ENCODE measurements at regions not wholly inside any gene's neighbourhood (a gene's known extent, or its start where the extent isn't known, plus 50 kb on each side); places are given as distances from the start of the nearest gene placed in this dataset.

DNA sequence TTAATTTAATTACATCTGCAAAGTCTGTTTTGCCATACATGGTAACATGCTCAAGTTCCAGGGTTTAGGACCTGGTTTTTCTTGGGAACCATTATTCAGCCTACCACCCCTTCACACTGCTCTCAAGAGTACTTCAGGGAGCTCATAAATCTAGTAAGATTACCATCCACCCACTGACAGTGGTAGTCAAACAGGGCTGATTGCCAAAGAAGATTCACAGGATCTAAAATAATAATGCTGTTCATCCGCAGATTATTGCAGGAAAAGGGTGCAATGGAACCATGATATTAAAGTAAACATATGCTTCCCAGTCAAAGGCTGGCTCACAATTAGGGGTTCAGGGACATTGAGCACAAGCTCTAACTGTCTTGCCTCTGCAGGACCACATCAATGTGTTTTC is 148.0 kb upstream of the CYRIA start:
- H3K4me2 ChIP-seq (ENCODE audit: low read length): no peak overlapping the region
- H3K27ac ChIP-seq (ENCODE audit: low read depth, low read length): no peak overlapping the region
- Mint-ChIP-seq H3K27me3 (ENCODE audit: low read depth, unreplicated experiment) (no peaks in the 10 kb centered on the region), H3K27ac (ENCODE audit: unreplicated experiment) (no peak overlapping the region), H3K36me3 (ENCODE audit: low read depth, unreplicated experiment) (no peaks in the 10 kb centered on the region), H3K9me3 (ENCODE audit: unreplicated experiment) (no peaks in the 10 kb centered on the region), H3K4me3 (ENCODE audit: unreplicated experiment) (no peak overlapping the region), H3K4me1 (ENCODE audit: low read depth, unreplicated experiment) (no peaks in the 10 kb centered on the region)
- H3K9me3 ChIP-seq (ENCODE audit: insufficient read depth, low read depth, low read length): no peaks in the 10 kb centered on the region
- no peak overlapping the region for H3K4me3 ChIP-seq (ENCODE audit: insufficient read depth, low read depth, low read length)
- no peaks in the 10 kb centered on the region for H3K4me1 ChIP-seq (ENCODE audit: insufficient read depth, low read length)
- H3K36me3 ChIP-seq (ENCODE audit: insufficient read depth, low read length): no peaks in the 10 kb centered on the region
- H3K27me3 ChIP-seq (ENCODE audit: insufficient read depth, low read length): no peaks in the 10 kb centered on the region
- DNase-seq (ENCODE audit: low read depth) (no peak), FAIRE-seq (no peak)
- H2AFZ ChIP-seq (ENCODE audit: low read depth, low read length): no peak overlapping the region
- TF ChIP-seq, protein P1, sequence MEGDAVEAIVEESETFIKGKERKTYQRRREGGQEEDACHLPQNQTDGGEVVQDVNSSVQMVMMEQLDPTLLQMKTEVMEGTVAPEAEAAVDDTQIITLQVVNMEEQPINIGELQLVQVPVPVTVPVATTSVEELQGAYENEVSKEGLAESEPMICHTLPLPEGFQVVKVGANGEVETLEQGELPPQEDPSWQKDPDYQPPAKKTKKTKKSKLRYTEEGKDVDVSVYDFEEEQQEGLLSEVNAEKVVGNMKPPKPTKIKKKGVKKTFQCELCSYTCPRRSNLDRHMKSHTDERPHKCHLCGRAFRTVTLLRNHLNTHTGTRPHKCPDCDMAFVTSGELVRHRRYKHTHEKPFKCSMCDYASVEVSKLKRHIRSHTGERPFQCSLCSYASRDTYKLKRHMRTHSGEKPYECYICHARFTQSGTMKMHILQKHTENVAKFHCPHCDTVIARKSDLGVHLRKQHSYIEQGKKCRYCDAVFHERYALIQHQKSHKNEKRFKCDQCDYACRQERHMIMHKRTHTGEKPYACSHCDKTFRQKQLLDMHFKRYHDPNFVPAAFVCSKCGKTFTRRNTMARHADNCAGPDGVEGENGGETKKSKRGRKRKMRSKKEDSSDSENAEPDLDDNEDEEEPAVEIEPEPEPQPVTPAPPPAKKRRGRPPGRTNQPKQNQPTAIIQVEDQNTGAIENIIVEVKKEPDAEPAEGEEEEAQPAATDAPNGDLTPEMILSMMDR (IDR thresholded peaks at IDR 0.05; ENCODE audit: insufficient read depth, low read depth, low read length): no peak
- TF ChIP-seq EZH2 (IDR thresholded peaks at IDR 0.05; ENCODE audit: insufficient read depth, low read length): no peak
- no peak overlapping the region for H3K9ac ChIP-seq (ENCODE audit: low read length)
- no peaks in the 10 kb centered on the region for H3K79me2 ChIP-seq (ENCODE audit: insufficient read depth, low read length)
- H4K20me1 ChIP-seq (ENCODE audit: insufficient read depth, low read length): no peaks in the 10 kb centered on the region

DNA sequence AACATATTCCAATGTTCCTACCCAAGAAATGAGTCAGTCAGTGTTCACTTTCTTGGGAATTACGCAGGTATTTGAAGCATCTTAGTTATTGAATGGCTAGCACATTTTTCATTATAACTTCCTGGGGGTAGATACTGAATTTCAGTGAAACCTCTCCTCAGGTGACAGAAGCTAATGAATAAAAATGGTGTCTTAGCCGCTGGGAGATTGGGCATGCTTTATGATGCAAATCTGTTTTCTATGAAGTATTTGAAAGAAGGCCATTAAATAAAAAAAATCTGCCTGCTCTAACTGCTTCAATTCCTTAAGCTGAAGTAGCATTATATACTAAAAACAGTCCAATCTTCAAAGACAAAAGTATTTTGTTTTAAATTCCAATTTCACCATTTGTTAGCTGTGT is 132.8 kb upstream of the CYRIA start:
- H3K36me3 ChIP-seq (ENCODE audit: insufficient read depth, low read length): no peaks in the 10 kb centered on the region
- no peak for FAIRE-seq
- H3K4me2 ChIP-seq (ENCODE audit: low read length): no peak overlapping the region
- H3K4me1 ChIP-seq (ENCODE audit: insufficient read depth, low read length): no peaks in the 10 kb centered on the region
- no peak overlapping the region for H3K27ac ChIP-seq (ENCODE audit: low read depth, low read length)
- H3K4me3 ChIP-seq (ENCODE audit: insufficient read depth, low read depth, low read length): no peak overlapping the region
- H3K4me1 Mint-ChIP-seq (ENCODE audit: low read depth, unreplicated experiment): no peaks in the 10 kb centered on the region
- H3K9ac ChIP-seq (ENCODE audit: low read length): no peak overlapping the region
- no peak overlapping the region for H3K27ac Mint-ChIP-seq (ENCODE audit: unreplicated experiment)
- no peaks in the 10 kb centered on the region for H3K27me3 ChIP-seq (ENCODE audit: insufficient read depth, low read length)
- DNase-seq (ENCODE audit: low read depth): no peak
- H2AFZ ChIP-seq (ENCODE audit: low read depth, low read length): no peak overlapping the region
- no peaks in the 10 kb centered on the region for H3K9me3 Mint-ChIP-seq (ENCODE audit: unreplicated experiment)
- H3K27me3 Mint-ChIP-seq (ENCODE audit: low read depth, unreplicated experiment): peaks cover 3% of the 10 kb centered on the region
- H3K79me2 ChIP-seq (ENCODE audit: insufficient read depth, low read length): no peaks in the 10 kb centered on the region
- TF ChIP-seq, protein P1 (IDR thresholded peaks at IDR 0.05; ENCODE audit: insufficient read depth, low read depth, low read length): no peak
- no peak for TF ChIP-seq EZH2 (IDR thresholded peaks at IDR 0.05; ENCODE audit: insufficient read depth, low read length)
- no peaks in the 10 kb centered on the region for H3K9me3 ChIP-seq (ENCODE audit: insufficient read depth, low read depth, low read length)
- no peaks in the 10 kb centered on the region for H3K36me3 Mint-ChIP-seq (ENCODE audit: low read depth, unreplicated experiment)
- H3K4me3 Mint-ChIP-seq (ENCODE audit: unreplicated experiment): no peak overlapping the region
- no peaks in the 10 kb centered on the region for H4K20me1 ChIP-seq (ENCODE audit: insufficient read depth, low read length)

DNA sequence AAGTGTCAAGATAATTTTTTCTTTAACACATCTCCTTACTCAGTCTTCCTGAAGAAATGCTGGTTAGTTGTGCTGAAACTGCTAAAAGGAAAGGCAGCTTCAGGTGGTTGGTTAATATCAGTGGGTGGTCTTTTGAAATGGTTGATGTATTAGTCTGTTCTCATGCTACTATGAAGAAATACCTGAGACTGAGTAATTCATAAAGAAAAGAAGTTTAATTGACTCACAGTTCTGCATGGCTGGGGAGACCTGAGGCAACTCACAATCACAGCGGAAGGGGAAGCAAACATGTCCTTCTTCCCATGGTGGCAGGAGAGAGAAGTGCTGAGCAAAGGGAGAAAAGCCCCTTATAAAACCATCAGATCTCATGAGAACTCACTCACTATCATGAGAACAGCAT is 125.9 kb upstream of the CYRIA start:
- no peak overlapping the region for H3K27ac Mint-ChIP-seq (ENCODE audit: unreplicated experiment)
- Histone ChIP-seq H3K79me2 (ENCODE audit: insufficient read depth, low read length) (no peaks in the 10 kb centered on the region), H3K9me3 (ENCODE audit: insufficient read depth, low read depth, low read length) (no peaks in the 10 kb centered on the region), H3K9ac (ENCODE audit: low read length) (no peak overlapping the region), H3K4me2 (ENCODE audit: low read length) (no peak overlapping the region), H3K36me3 (ENCODE audit: insufficient read depth, low read length) (no peaks in the 10 kb centered on the region), H3K4me1 (ENCODE audit: insufficient read depth, low read length) (no peaks in the 10 kb centered on the region), H3K27me3 (ENCODE audit: insufficient read depth, low read length) (no peaks in the 10 kb centered on the region), H4K20me1 (ENCODE audit: insufficient read depth, low read length) (no peaks in the 10 kb centered on the region), H3K27ac (ENCODE audit: low read depth, low read length) (no peak overlapping the region), H2AFZ (ENCODE audit: low read depth, low read length) (no peak overlapping the region), H3K4me3 (ENCODE audit: insufficient read depth, low read depth, low read length) (no peak overlapping the region)
- no peaks in the 10 kb centered on the region for H3K9me3 Mint-ChIP-seq (ENCODE audit: unreplicated experiment)
- TF ChIP-seq, protein P1 (IDR thresholded peaks at IDR 0.05; ENCODE audit: insufficient read depth, low read depth, low read length): no peak
- no peak for TF ChIP-seq EZH2 (IDR thresholded peaks at IDR 0.05; ENCODE audit: insufficient read depth, low read length)
- H3K4me3 Mint-ChIP-seq (ENCODE audit: unreplicated experiment): no peak overlapping the region
- no peaks in the 10 kb centered on the region for H3K36me3 Mint-ChIP-seq (ENCODE audit: low read depth, unreplicated experiment)
- H3K4me1 Mint-ChIP-seq (ENCODE audit: low read depth, unreplicated experiment): no peaks in the 10 kb centered on the region
- DNase-seq (ENCODE audit: low read depth) (no peak), FAIRE-seq (no peak)
- H3K27me3 Mint-ChIP-seq (ENCODE audit: low read depth, unreplicated experiment): peaks cover 3% of the 10 kb centered on the region
